ENCODE measurements at regions not wholly inside any gene's neighbourhood (a gene's known extent, or its start where the extent isn't known, plus 50 kb on each side); places are given as distances from the start of the nearest gene placed in this dataset.

- H3K27ac ChIP-seq: no peak overlapping the region
- DNase-seq: no peak
- intact Hi-C loops (cut with DNase I; ENCODE audit: low total_unique reads): no loop called here
Observed at GRCh38 chr3:106457281-106458180, 588.7 kb upstream of the CBLB start.

GRCh38 chr3:106458952-106459351 is 590.1 kb upstream of the CBLB start:
- WGBS, 2 donors (ENCODE audit: low coverage in 1 of 2): 92 to 96% methylated on average over 3 of the region's 3 CpGs
- TF ChIP-seq CTCF (IDR thresholded peaks at IDR 0.05) (no peak), EP300 (IDR thresholded peaks at IDR 0.05; ENCODE audit: low read depth) (no peak), POLR2AphosphoS5 (IDR thresholded peaks at IDR 0.05) (no peak), POLR2A (IDR thresholded peaks at IDR 0.05) (no peak)
- Histone ChIP-seq H3K27ac (no peak overlapping the region), H3K9me3 (no peaks in the 10 kb centered on the region), H3K27me3 (no peaks in the 10 kb centered on the region), H3K36me3 (no peaks in the 10 kb centered on the region), H3K4me1 (no peaks in the 10 kb centered on the region), H3K4me3 (no peak overlapping the region)
- in situ Hi-C loops (cut with MboI; ENCODE audit: low pct_ligation_motif_present in 1 of 4, low pct_unique_long_range_greater_than_20kb in 1 of 4, low sequenced_read_pairs in 3 of 4) (no loop called here), intact Hi-C loops (cut with DNase I; ENCODE audit: low total_unique reads) (no loop called here)
- no peak for DNase-seq

More at GRCh38 chr3:106457281-106458180, 588.7 kb upstream of the CBLB start:
- no peaks in the 10 kb centered on the region for H3K4me1 ChIP-seq
- H3K9me3 ChIP-seq: no peaks in the 10 kb centered on the region
- TF ChIP-seq CTCF (IDR thresholded peaks at IDR 0.05) (no peak), EP300 (IDR thresholded peaks at IDR 0.05; ENCODE audit: low read depth) (no peak), POLR2AphosphoS5 (IDR thresholded peaks at IDR 0.05) (no peak)
- no peaks in the 10 kb centered on the region for H3K36me3 ChIP-seq
- no peak overlapping the region for H3K4me3 ChIP-seq
- in situ Hi-C loops (cut with MboI; ENCODE audit: low pct_ligation_motif_present in 1 of 4, low pct_unique_long_range_greater_than_20kb in 1 of 4, low sequenced_read_pairs in 3 of 4): no loop called here
- 55 to 57% methylated on average over 3 of the region's 3 CpGs for WGBS, 2 donors (ENCODE audit: low coverage in 1 of 2)
- no peaks in the 10 kb centered on the region for H3K27me3 ChIP-seq

GRCh38 chr3:106466881-106467280 is 598.1 kb upstream of the CBLB start:
- no peak overlapping the region for H3K4me3 ChIP-seq
- H3K9me3 ChIP-seq: no peaks in the 10 kb centered on the region
- intact Hi-C loops (cut with DNase I; ENCODE audit: low total_unique reads): no loop called here
- TF ChIP-seq POLR2AphosphoS5 (IDR thresholded peaks at IDR 0.05): no peak
- in situ Hi-C loops (cut with MboI; ENCODE audit: low pct_ligation_motif_present in 1 of 4, low pct_unique_long_range_greater_than_20kb in 1 of 4, low sequenced_read_pairs in 3 of 4): no loop called here
- no peaks in the 10 kb centered on the region for H3K4me1 ChIP-seq
- no peaks in the 10 kb centered on the region for H3K27me3 ChIP-seq
- no peak for DNase-seq
- H3K27ac ChIP-seq: no peak overlapping the region
- WGBS, 2 donors (ENCODE audit: low coverage in 1 of 2): 100% methylated on average over 2 of the region's 2 CpGs; no CpG with 5 or more reads in 1 of the 2 donors
- H3K36me3 ChIP-seq: no peaks in the 10 kb centered on the region

- no peaks in the 10 kb centered on the region for H3K4me1 ChIP-seq
- no peaks in the 10 kb centered on the region for H3K27me3 ChIP-seq
- in situ Hi-C loops (cut with MboI; ENCODE audit: low pct_ligation_motif_present in 1 of 4, low pct_unique_long_range_greater_than_20kb in 1 of 4, low sequenced_read_pairs in 3 of 4) (no loop called here), intact Hi-C loops (cut with DNase I; ENCODE audit: low total_unique reads) (no loop called here)
- 72 to 87% methylated on average over 2 to 7 of the region's 7 CpGs for WGBS, 2 donors (ENCODE audit: low coverage in 1 of 2)
- TF ChIP-seq POLR2AphosphoS5 (IDR thresholded peaks at IDR 0.05): no peak
- no peak for TF ChIP-seq CTCF (IDR thresholded peaks at IDR 0.05)
- TF ChIP-seq POLR2A (IDR thresholded peaks at IDR 0.05): no peak
- TF ChIP-seq EP300 (IDR thresholded peaks at IDR 0.05; ENCODE audit: low read depth): no peak
- DNase-seq: no peak
- H3K4me3 ChIP-seq: no peak overlapping the region
- H3K36me3 ChIP-seq: no peaks in the 10 kb centered on the region
- H3K9me3 ChIP-seq: peaks cover 0 to 3% of the 10 kb centered on the region in 2 donors
- no peak overlapping the region for H3K27ac ChIP-seq
Observed at GRCh38 chr3:106473576-106474475, 605.0 kb upstream of the CBLB start.

All from transverse colon (tissue), 4 donors.